Esophagus squamous epithelium (tissue), 5 donors: ENCODE measurements at regions not wholly inside any gene's neighbourhood (a gene's known extent, or its start where the extent isn't known, plus 50 kb on each side); places are given as distances from the start of the nearest gene placed in this dataset.
"Not testable (repeated sequence)": the region's sequence is repeated elsewhere in the genome, so short reads cannot be mapped to it uniquely, and the experiment has no call there.

Experiments
- DNase-seq: peaks from one replicate; lab custom pipeline; 2025; lab: John Stamatoyannopoulos, UW
- H3K27ac ChIP-seq, 4 donors: fragments of 200-600 bp; sonication (generic); one replicate each; pipeline ENCODE4 v1.5.1; 2016 to 2019; ENCODE audit warnings: mild to moderate bottlenecking in 1 of 4
- H3K27me3 ChIP-seq, 4 donors: fragments of 200-600 bp; sonication (generic); 1 replicate in 3 of 4; 2 replicates in 1 of 4; pipeline versions ENCODE4 v1.5.1 to v1.6.0; 2017 to 2021; ENCODE audit warnings: antibody characterized with exemption in 1 of 4
- H3K36me3 ChIP-seq, 3 donors: fragments of 200-600 bp; sonication (generic); one replicate each; pipeline ENCODE4 v1.5.1; 2016 to 2019
- H3K4me1 ChIP-seq, 3 donors: fragments of 200-600 bp; sonication (generic); one replicate each; pipeline ENCODE4 v1.5.1; 2017 to 2019
- H3K4me3 ChIP-seq, 4 donors: fragments of 200-600 bp; sonication (generic); 1 replicate in 3 of 4; 2 replicates in 1 of 4; pipeline ENCODE4 v1.5.1; 2016 to 2019; ENCODE audit warnings: mild to moderate bottlenecking in 2 of 4, moderate library complexity in 1 of 4
- H3K9me3 ChIP-seq, 3 donors: fragments of 200-600 bp; sonication (generic); one replicate each; pipeline ENCODE4 v1.5.1; 2016 to 2019
- POLR2A ChIP-seq, 4 donors: fragments of 450-650 bp; IDR thresholded peaks; one replicate each; pipeline ENCODE4 v1.6.1; 2017; ENCODE audit warnings: antibody characterized with exemption in 4 of 4, mild to moderate bottlenecking in 4 of 4, moderate library complexity in 3 of 4
- WGBS, 2 donors: methylation state at CpG; one replicate each; pipeline ENCODE4 v1.1.5; 2018; 5-methylcytosine and 5-hydroxymethylcytosine counted together
- intact Hi-C: fragments of 100-400 bp; cut with DNase I; formaldehyde crosslinking; loops from one replicate; pipeline ENCODE4 v1.15.0; 2022
- TF ChIP-seq, protein P1 (sequence below), 6 experiments: fragments of 450-650 bp in 4 of 6; fragments of 200-600 bp in 2 of 6; sonication (generic) in 2 of 6; IDR thresholded peaks; one replicate each; pipeline ENCODE4 v1.5.1; 2016 to 2019; ENCODE audit warnings: antibody characterized with exemption in 6 of 6, mild to moderate bottlenecking in 4 of 6, moderate library complexity in 4 of 6
- donor health status: DM: yes; HTN: yes; CAD: no.

DNA sequence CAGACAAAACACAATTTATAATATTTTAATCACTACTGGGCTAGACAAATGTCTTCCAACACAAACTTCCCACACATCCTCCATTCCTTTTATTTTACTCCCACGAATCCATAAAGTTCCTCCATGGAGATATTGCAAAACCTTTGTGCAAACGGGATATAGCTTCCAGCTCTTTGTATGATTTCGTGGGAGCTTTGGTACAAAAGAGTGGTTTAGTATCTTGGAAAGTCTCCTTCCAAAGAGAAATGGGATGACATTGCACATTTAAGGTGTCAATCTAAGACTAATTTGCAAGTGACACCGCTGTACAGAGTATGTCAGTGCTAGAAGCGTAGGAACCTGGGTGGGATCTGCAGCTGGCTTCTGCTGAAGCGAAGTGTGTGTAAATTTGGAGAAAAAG, 455.2 kb upstream of the RUNX1 start:
- Histone ChIP-seq H3K27ac (peak overlapping the region in 1 of 4 donors; percentile 39), H3K4me1 (peaks cover 0 to 11% (median 2%) of the 10 kb centered on the region in 3 donors), H3K4me3 (no peak overlapping the region), H3K9me3 (no peaks in the 10 kb centered on the region), H3K27me3 (peaks cover 0 to 19% (median 0%) of the 10 kb centered on the region in 4 donors), H3K36me3 (no peaks in the 10 kb centered on the region)
- no peak for DNase-seq
- 33 to 49% methylated on average over 6 of the region's 6 CpGs for WGBS, 2 donors
- no peak for TF ChIP-seq POLR2A (IDR thresholded peaks at IDR 0.05)
- TF ChIP-seq, protein P1, sequence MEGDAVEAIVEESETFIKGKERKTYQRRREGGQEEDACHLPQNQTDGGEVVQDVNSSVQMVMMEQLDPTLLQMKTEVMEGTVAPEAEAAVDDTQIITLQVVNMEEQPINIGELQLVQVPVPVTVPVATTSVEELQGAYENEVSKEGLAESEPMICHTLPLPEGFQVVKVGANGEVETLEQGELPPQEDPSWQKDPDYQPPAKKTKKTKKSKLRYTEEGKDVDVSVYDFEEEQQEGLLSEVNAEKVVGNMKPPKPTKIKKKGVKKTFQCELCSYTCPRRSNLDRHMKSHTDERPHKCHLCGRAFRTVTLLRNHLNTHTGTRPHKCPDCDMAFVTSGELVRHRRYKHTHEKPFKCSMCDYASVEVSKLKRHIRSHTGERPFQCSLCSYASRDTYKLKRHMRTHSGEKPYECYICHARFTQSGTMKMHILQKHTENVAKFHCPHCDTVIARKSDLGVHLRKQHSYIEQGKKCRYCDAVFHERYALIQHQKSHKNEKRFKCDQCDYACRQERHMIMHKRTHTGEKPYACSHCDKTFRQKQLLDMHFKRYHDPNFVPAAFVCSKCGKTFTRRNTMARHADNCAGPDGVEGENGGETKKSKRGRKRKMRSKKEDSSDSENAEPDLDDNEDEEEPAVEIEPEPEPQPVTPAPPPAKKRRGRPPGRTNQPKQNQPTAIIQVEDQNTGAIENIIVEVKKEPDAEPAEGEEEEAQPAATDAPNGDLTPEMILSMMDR (IDR thresholded peaks at IDR 0.05), result no peak
- intact Hi-C loops, result no loop called here

DNA sequence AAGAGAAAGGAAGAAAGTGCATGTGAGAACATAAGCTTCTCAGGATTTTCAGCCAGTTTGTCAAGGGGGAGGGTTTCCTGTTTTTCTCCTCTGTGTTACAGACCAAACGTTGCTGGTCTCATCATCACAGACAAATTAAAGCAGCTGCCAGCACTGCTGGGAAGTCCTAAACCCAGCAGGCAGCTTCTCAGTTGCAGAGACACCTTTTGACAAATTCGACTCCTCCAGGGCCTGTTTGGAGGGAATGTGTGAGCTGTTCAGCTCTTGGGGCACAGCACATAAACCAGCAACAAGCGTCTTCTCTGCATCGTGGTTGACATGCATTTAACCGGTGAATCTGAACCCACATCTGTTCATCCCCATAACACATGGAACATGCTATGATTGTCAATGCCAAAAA, 454.6 kb upstream of the RUNX1 start:
- Histone ChIP-seq H3K27me3 (peaks cover 0 to 19% (median 0%) of the 10 kb centered on the region in 4 donors), H3K27ac (peak overlapping the region in 1 of 4 donors; percentile 39), H3K36me3 (no peaks in the 10 kb centered on the region), H3K4me3 (no peak overlapping the region), H3K4me1 (peaks cover 0 to 11% (median 2%) of the 10 kb centered on the region in 3 donors), H3K9me3 (no peaks in the 10 kb centered on the region)
- DNase-seq, result no peak
- intact Hi-C loops, result no loop called here
- WGBS, 2 donors, result 27 to 38% methylated on average over 4 to 5 of the region's 5 CpGs
- TF ChIP-seq, protein P1 (IDR thresholded peaks at IDR 0.05), result no peak
- no peak for TF ChIP-seq POLR2A (IDR thresholded peaks at IDR 0.05)

DNA sequence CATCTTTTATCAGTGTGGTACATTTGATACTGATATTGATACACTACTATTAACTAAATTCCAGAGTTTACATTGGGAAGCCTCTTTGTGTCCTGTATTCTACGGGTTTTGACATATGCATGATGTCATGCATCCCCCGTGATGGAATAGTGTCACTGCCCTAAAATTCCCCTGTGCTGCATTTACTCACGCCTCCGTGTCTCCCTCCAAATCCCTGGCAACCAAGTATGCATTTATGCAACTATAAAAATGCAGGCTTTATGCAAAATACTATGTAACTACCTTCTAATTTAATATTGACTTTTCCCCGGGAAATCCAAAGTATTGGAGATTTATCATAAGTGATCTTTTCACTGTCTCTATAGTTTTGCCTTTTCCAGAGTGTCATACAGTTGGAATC, 453.7 kb upstream of the RUNX1 start:
- H3K9me3 ChIP-seq, result no peaks in the 10 kb centered on the region
- peaks cover 0 to 19% (median 0%) of the 10 kb centered on the region in 4 donors for H3K27me3 ChIP-seq
- intact Hi-C loops, result no loop called here
- WGBS, 2 donors, result 57 to 62% methylated on average over 5 of the region's 5 CpGs
- TF ChIP-seq, protein P1 (IDR thresholded peaks at IDR 0.05), result no peak
- TF ChIP-seq POLR2A (IDR thresholded peaks at IDR 0.05), result no peak
- H3K27ac ChIP-seq, result no peak overlapping the region
- no peak for DNase-seq
- H3K4me3 ChIP-seq, result no peak overlapping the region
- H3K4me1 ChIP-seq, result peaks cover 0 to 11% (median 2%) of the 10 kb centered on the region in 3 donors
- no peaks in the 10 kb centered on the region for H3K36me3 ChIP-seq

DNA sequence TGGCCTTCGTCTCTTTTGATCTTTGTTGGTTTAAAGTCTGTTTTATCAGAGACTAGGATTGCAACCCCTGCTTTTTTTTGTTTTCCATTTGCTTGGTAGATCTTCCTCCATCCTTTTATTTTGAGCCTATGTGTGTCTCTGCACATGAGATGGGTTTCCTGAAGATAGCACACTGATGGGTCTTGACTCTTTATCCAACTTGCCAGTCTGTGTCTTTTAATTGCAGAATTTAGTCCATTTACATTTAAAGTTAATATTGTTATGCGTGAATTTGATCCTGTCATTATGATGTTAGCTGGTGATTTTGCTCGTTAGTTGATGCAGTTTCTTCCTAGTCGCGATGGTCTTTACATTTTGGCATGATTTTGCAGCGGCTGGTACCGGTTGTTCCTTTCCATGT, 448.4 kb upstream of the RUNX1 start:
- intact Hi-C loops, H3K9me3 ChIP-seq, DNase-seq, H3K36me3 ChIP-seq, H3K27ac ChIP-seq, H3K4me3 ChIP-seq, H3K4me1 ChIP-seq: not testable (repeated sequence)
- 90 to 100% methylated on average over 1 to 2 of the region's 7 CpGs for WGBS, 2 donors
- H3K27me3 ChIP-seq, result peaks cover 0 to 11% (median 0%) of the 10 kb centered on the region in 4 donors

DNA sequence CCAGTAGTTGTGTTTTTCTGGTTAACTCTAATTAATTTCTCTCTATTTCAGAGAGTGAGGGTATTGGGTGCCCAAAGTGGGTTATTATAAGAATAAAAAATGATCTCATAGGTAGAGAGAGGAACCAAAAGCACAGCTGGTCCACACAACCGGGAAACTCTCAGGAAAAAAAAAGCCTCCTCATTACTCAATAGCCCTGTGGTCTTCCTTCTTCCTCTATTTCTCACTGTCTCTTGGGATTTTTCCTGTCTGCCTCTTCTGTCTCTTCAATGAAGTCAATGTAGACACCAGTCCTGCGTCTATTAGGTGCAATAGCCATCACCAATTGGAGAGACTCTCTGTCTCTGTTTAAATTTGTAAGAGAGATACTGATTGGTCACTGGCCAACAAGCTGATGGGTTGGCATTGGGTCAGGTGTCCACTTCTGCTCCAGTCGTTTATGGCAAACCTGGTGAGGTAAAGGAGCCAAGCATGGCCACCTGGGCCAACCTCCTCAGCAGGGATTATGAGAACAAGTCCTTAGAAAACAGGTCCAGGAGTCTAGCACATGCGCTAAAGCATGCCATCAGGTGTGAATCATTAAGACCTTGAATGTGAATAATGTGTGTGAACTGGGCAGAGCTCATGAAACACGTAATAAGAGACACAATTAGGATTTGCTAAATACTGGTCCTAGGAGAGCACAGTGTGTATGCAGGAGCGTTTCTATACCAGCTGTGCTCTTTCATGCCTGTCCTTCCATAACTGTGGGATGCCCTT, 443.0 kb upstream of the RUNX1 start:
- DNase-seq, result no peak
- Histone ChIP-seq H3K9me3 (no peaks in the 10 kb centered on the region), H3K27me3 (peaks cover 0 to 9% (median 0%) of the 10 kb centered on the region in 4 donors), H3K27ac (no peak overlapping the region), H3K4me1 (no peaks in the 10 kb centered on the region), H3K36me3 (no peaks in the 10 kb centered on the region), H3K4me3 (no peak overlapping the region)
- intact Hi-C loops, result no loop called here
- WGBS, 2 donors, result 58 to 76% methylated on average over 6 of the region's 6 CpGs
- TF ChIP-seq, protein P1 (IDR thresholded peaks at IDR 0.05), result no peak
